ENCODE measurements at regions not wholly inside any gene's neighbourhood (a gene's known extent, or its start where the extent isn't known, plus 50 kb on each side); places are given as distances from the start of the nearest gene placed in this dataset.

GRCh38 chr10:33623669-33624068 lies 289.2 kb upstream of the NRP1 start:
- H2BK5ac ChIP-seq (ENCODE audit: insufficient read length, low read length), result no peak overlapping the region
- no peak overlapping the region for H3K56ac ChIP-seq (ENCODE audit: insufficient read length, low read depth, low read length)
- no peaks in the 10 kb centered on the region for H3K27me3 ChIP-seq (ENCODE audit: insufficient read depth, low read length)
- H2AK5ac ChIP-seq (ENCODE audit: insufficient read length, low read length), result no peak overlapping the region
- H3K4me3 Mint-ChIP-seq, result no peak overlapping the region
- H3K27ac Mint-ChIP-seq, result no peak overlapping the region
- H2AFZ ChIP-seq (ENCODE audit: low read length), result no peak overlapping the region
- no peak overlapping the region for H2BK12ac ChIP-seq (ENCODE audit: insufficient read length, low read depth, low read length)
- no peaks in the 10 kb centered on the region for H3K79me1 ChIP-seq (ENCODE audit: insufficient read depth, low read depth, low read length, poor library complexity, severe bottlenecking)
- no peak for TF ChIP-seq CTCF (conservative IDR thresholded peaks at IDR 0.05)
- no peak overlapping the region for H3K4ac ChIP-seq (ENCODE audit: low read depth, low read length)
- H3K23me2 ChIP-seq (ENCODE audit: insufficient read length, low read depth, low read length, poor library complexity, severe bottlenecking), result no peaks in the 10 kb centered on the region
- H3K36me3 Mint-ChIP-seq (ENCODE audit: insufficient read depth in 1 of 3, low read depth in 3 of 3), result peaks cover 0 to 7% (median 0%) of the 10 kb centered on the region in 3 experiments; a peak in 3 of 7 replicates
- no peak overlapping the region for H2BK15ac ChIP-seq (ENCODE audit: low read depth, low read length)
- no CpG with 5 or more reads among the region's 3 CpGs for whole genome bisulfite sequencing (ENCODE audit: extremely low coverage, insufficient read length, low lambda C conversion rate)
- no peak overlapping the region for H4K91ac ChIP-seq (ENCODE audit: insufficient read length, low read depth, low read length)
- H4K5ac ChIP-seq (ENCODE audit: insufficient read length, low read depth, low read length), result no peak overlapping the region
- H3K4me1 ChIP-seq (ENCODE audit: insufficient read depth, low read length), result no peaks in the 10 kb centered on the region
- no peak overlapping the region for H3T11ph ChIP-seq (ENCODE audit: low read length)
- no peak overlapping the region for H4K8ac ChIP-seq (replicated peaks; ENCODE audit: insufficient read length, low read depth, low read length)
- no peak overlapping the region for H3K14ac ChIP-seq (ENCODE audit: insufficient read depth, low read length)
- peaks cover 0 to 5% of the 10 kb centered on the region in 2 experiments; a peak in 2 of 5 replicates for H3K9me3 Mint-ChIP-seq
- H3K23ac ChIP-seq (ENCODE audit: insufficient read length, low read depth, low read length), result no peak overlapping the region
- H4K20me1 ChIP-seq (ENCODE audit: control insufficient read depth, insufficient read depth, insufficient read length), result no peaks in the 10 kb centered on the region
- no peak overlapping the region for H2BK20ac ChIP-seq (ENCODE audit: low read depth, low read length, poor library complexity, severe bottlenecking)
- peaks cover 2% of the 10 kb centered on the region; the same call in 1 of the 2 replicates for H3K27me3 Mint-ChIP-seq (ENCODE audit: low read depth)
- no peak overlapping the region for H3K27ac ChIP-seq (ENCODE audit: insufficient read length, low read depth, low read length)
- no peak for DNase-seq
- H3K79me2 ChIP-seq (ENCODE audit: insufficient read depth, low read length), result no peaks in the 10 kb centered on the region
- no peak overlapping the region for H2BK120ac ChIP-seq (ENCODE audit: low read depth, low read length, poor library complexity, severe bottlenecking)
- H3K9ac ChIP-seq (ENCODE audit: extremely low read depth, insufficient read length, low read length), result no peak overlapping the region
- no peaks in the 10 kb centered on the region for H3K9me3 ChIP-seq (ENCODE audit: control insufficient read depth, low read depth, low read length)
- H3K4me2 ChIP-seq (ENCODE audit: insufficient read depth, insufficient read length, low read length), result no peak overlapping the region
- H3K18ac ChIP-seq (ENCODE audit: insufficient read length, low read depth, low read length), result no peak overlapping the region
- no peaks in the 10 kb centered on the region for H3K4me1 Mint-ChIP-seq

Measured in H9 (cell line).